ENCODE measurements at regions not wholly inside any gene's neighbourhood (a gene's known extent, or its start where the extent isn't known, plus 50 kb on each side); places are given as distances from the start of the nearest gene placed in this dataset.

DNA sequence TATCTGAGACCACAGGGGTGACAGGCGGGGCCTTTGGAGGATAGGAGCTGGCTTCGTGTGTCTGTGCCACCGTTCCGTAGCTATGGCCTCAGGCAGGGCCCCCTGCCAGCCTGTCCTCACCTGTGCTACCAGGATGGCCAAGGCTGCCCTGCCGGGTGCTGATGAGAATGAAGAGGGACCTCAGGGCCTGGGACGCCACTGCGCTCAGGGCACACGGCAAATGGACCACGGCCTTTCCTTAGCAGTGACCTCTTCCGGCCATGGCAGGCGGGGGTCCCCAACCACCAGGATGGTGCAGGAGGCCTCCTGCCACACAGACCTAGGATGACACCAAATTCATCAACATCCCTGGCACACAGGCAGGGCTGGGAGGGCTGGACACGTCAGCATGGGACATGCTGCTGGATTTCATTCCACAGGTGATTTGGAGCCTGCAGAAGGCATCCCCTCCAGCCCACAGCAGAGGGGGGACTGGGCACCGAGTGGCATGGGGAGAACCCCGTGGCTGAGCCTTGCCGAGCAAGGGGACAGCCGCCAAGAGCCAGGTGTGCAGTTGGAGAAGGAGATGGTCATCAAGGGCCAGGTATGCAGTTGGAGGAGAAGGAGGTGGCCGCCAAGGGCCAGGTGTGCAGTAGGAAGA lies 1321.0 kb downstream of the BRD1 start:
- no peak overlapping the region for H3K4me3 Mint-ChIP-seq
- no peak for ATAC-seq
- Histone ChIP-seq H3K4me3 (ENCODE audit: low read length) (no peak overlapping the region), H3K36me3 (ENCODE audit: control insufficient read depth, insufficient read depth, low read length) (no peaks in the 10 kb centered on the region), H3K27me3 (ENCODE audit: control insufficient read depth, insufficient read depth, low read length) (no peaks in the 10 kb centered on the region), H3K9me3 (ENCODE audit: control insufficient read depth, insufficient read depth, low read length) (no peaks in the 10 kb centered on the region), H3K27ac (ENCODE audit: low read length) (no peak overlapping the region), H3K4me1 (ENCODE audit: control insufficient read depth, insufficient read depth, low read length) (no peaks in the 10 kb centered on the region)
- no peaks in the 10 kb centered on the region for H3K4me1 Mint-ChIP-seq
- no peaks in the 10 kb centered on the region for H3K9me3 Mint-ChIP-seq
- TF ChIP-seq CTCF (IDR thresholded peaks at IDR 0.05): no peak
- intact Hi-C loops (cut with micrococcal nuclease): no loop called here
- 85% methylated on average over 17 of the region's 17 CpGs for WGBS (ENCODE audit: insufficient coverage)
- no peak for DNase-seq
- no peak overlapping the region for H3K27ac Mint-ChIP-seq
- H3K36me3 Mint-ChIP-seq: no peaks in the 10 kb centered on the region
- no peaks in the 10 kb centered on the region for H3K27me3 Mint-ChIP-seq (ENCODE audit: low read depth in 2 of 2)

DNA sequence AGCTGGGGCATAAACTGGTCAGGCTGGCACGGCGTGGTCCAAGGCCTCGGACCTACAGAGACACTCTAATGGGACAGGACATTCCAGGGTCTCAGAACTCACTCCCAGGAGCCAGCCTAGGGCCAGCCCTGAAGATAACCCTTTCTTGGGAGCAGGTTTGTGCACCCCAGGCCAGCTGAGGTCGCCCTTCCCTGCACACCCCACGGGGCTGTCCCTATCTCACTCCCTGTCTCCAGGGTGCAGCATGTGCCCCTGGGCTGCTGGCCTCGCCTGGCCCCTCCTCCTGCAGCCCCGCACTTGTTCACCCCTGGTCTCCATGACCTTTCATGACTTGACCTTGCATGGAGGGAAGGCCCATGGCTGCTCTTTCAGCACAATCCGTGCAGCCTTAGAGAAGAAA lies 1321.8 kb downstream of the BRD1 start:
- ATAC-seq: no peak
- TF ChIP-seq CTCF (IDR thresholded peaks at IDR 0.05): no peak

GRCh38 chr22:48504519-48505140 lies 1323.0 kb downstream of the BRD1 start:
- WGBS (ENCODE audit: insufficient coverage): 74% methylated on average over 7 of the region's 7 CpGs
- Mint-ChIP-seq H3K9me3 (no peaks in the 10 kb centered on the region), H3K4me1 (no peaks in the 10 kb centered on the region), H3K36me3 (no peaks in the 10 kb centered on the region), H3K4me3 (no peak overlapping the region), H3K27me3 (ENCODE audit: low read depth in 2 of 2) (no peaks in the 10 kb centered on the region), H3K27ac (no peak overlapping the region)
- Histone ChIP-seq H3K4me3 (ENCODE audit: low read length) (no peak overlapping the region), H3K27ac (ENCODE audit: low read length) (no peak overlapping the region), H3K27me3 (ENCODE audit: control insufficient read depth, insufficient read depth, low read length) (no peaks in the 10 kb centered on the region), H3K4me1 (ENCODE audit: control insufficient read depth, insufficient read depth, low read length) (no peaks in the 10 kb centered on the region), H3K36me3 (ENCODE audit: control insufficient read depth, insufficient read depth, low read length) (no peaks in the 10 kb centered on the region), H3K9me3 (ENCODE audit: control insufficient read depth, insufficient read depth, low read length) (no peaks in the 10 kb centered on the region)
- no peak for ATAC-seq
- no peak for DNase-seq
- intact Hi-C loops (cut with micrococcal nuclease): no loop called here
- TF ChIP-seq CTCF (IDR thresholded peaks at IDR 0.05): no peak

More for the DNA sequence above, 1321.8 kb downstream of the BRD1 start:
- H3K4me3 ChIP-seq (ENCODE audit: low read length): no peak overlapping the region
- WGBS (ENCODE audit: insufficient coverage): 77% methylated on average over 8 of the region's 8 CpGs
- H3K36me3 ChIP-seq (ENCODE audit: control insufficient read depth, insufficient read depth, low read length): no peaks in the 10 kb centered on the region
- Mint-ChIP-seq H3K27me3 (ENCODE audit: low read depth in 2 of 2) (no peaks in the 10 kb centered on the region), H3K9me3 (no peaks in the 10 kb centered on the region), H3K4me3 (no peak overlapping the region), H3K4me1 (no peaks in the 10 kb centered on the region), H3K27ac (no peak overlapping the region), H3K36me3 (no peaks in the 10 kb centered on the region)
- H3K9me3 ChIP-seq (ENCODE audit: control insufficient read depth, insufficient read depth, low read length): no peaks in the 10 kb centered on the region
- no peak for DNase-seq
- intact Hi-C loops (cut with micrococcal nuclease): no loop called here
- no peaks in the 10 kb centered on the region for H3K27me3 ChIP-seq (ENCODE audit: control insufficient read depth, insufficient read depth, low read length)
- H3K4me1 ChIP-seq (ENCODE audit: control insufficient read depth, insufficient read depth, low read length): no peaks in the 10 kb centered on the region
- H3K27ac ChIP-seq (ENCODE audit: low read length): no peak overlapping the region

GRCh38 chr22:48503876-48504275 lies 1323.8 kb downstream of the BRD1 start:
- no peaks in the 10 kb centered on the region for H3K36me3 Mint-ChIP-seq
- intact Hi-C loops (cut with micrococcal nuclease): no loop called here
- no peak for ATAC-seq
- H3K27me3 ChIP-seq (ENCODE audit: control insufficient read depth, insufficient read depth, low read length): no peaks in the 10 kb centered on the region
- H3K27ac ChIP-seq (ENCODE audit: low read length): no peak overlapping the region
- no peaks in the 10 kb centered on the region for H3K4me1 ChIP-seq (ENCODE audit: control insufficient read depth, insufficient read depth, low read length)
- H3K9me3 Mint-ChIP-seq: no peaks in the 10 kb centered on the region
- no peaks in the 10 kb centered on the region for H3K36me3 ChIP-seq (ENCODE audit: control insufficient read depth, insufficient read depth, low read length)
- no peaks in the 10 kb centered on the region for H3K27me3 Mint-ChIP-seq (ENCODE audit: low read depth in 2 of 2)
- H3K4me1 Mint-ChIP-seq: no peaks in the 10 kb centered on the region
- no peak overlapping the region for H3K27ac Mint-ChIP-seq
- TF ChIP-seq CTCF (IDR thresholded peaks at IDR 0.05): no peak
- no peak for DNase-seq
- H3K4me3 Mint-ChIP-seq: no peak overlapping the region
- H3K9me3 ChIP-seq (ENCODE audit: control insufficient read depth, insufficient read depth, low read length): no peaks in the 10 kb centered on the region
- no peak overlapping the region for H3K4me3 ChIP-seq (ENCODE audit: low read length)
- WGBS (ENCODE audit: insufficient coverage): 78% methylated on average over 9 of the region's 9 CpGs
